B cell (primary cell): ENCODE measurements at regions not wholly inside any gene's neighbourhood (a gene's known extent, or its start where the extent isn't known, plus 50 kb on each side); places are given as distances from the start of the nearest gene placed in this dataset.
"Not testable (repeated sequence)": the region's sequence is repeated elsewhere in the genome, so short reads cannot be mapped to it uniquely, and the experiment has no call there.

Experiments used
- ATAC-seq: fragments of 200-7000 bp; cut with Tn5 transposase; one replicate; pipeline ENCODE4 v1.10.0; 2021; ENCODE audit warnings: low read depth, mild to moderate bottlenecking, moderate number of reproducible peaks, moderate library complexity
- CTCF ChIA-PET: fragments of 350-600 bp; sonication (Branson Sonifier 250); formaldehyde crosslinking; loops from one replicate; lab custom pipeline; 2021; ENCODE audit warnings: antibody characterized with exemption, inconsistent platforms; lab: Charles Lee
- POLR2A ChIA-PET: fragments of 350-600 bp; sonication (Branson Sonifier 250); formaldehyde crosslinking; loops from one replicate; lab custom pipeline; 2021; ENCODE audit warnings: antibody characterized with exemption; lab: Charles Lee
- DNase-seq: peaks from one replicate; pipeline ENCODE4 v3.0.0; 2013
- H2AFZ ChIP-seq: 2 replicates; pipeline ENCODE4 v1.6.1; 2012; ENCODE audit warnings: mild to moderate bottlenecking, low read depth, low read length; ENCODE audit not compliant: insufficient read depth, poor library complexity, severe bottlenecking
- H3K27ac ChIP-seq, 2 donors: 1 replicate in 1 of 2; 2 replicates in 1 of 2; pipeline ENCODE4 v1.5.1; 2012 to 2013; ENCODE audit warnings: low read length in 2 of 2, mild to moderate bottlenecking in 2 of 2, moderate library complexity in 1 of 2
- H3K27me3 ChIP-seq, 4 experiments: fragments of 200-600 bp in 1 of 4; sonication (generic) in 1 of 4; replicated peaks in 1 of 4; 1 replicate in 2 of 4; 2 replicates in 2 of 4; pipeline versions ENCODE4 v1.6.1 to v1.7.0; 2013 to 2016; ENCODE audit warnings: low read length in 3 of 4, mild to moderate bottlenecking in 2 of 4, mixed read lengths in 1 of 4, moderate library complexity in 1 of 4; ENCODE audit not compliant: insufficient read depth in 4 of 4, control insufficient read depth in 3 of 4; ENCODE audit errors: control extremely low read depth in 1 of 4
- H3K36me3 ChIP-seq, 2 experiments: replicated peaks in 1 of 2; 1 replicate in 1 of 2; 2 replicates in 1 of 2; pipeline versions ENCODE4 v1.6.1 to v1.7.1; 2013; ENCODE audit warnings: low read length in 1 of 2; ENCODE audit not compliant: insufficient read depth in 2 of 2, control insufficient read depth in 1 of 2; ENCODE audit errors: control extremely low read depth in 1 of 2, extremely low read depth in 1 of 2
- H3K4me1 ChIP-seq, 2 donors: fragments of 200-600 bp in 1 of 2; sonication (generic) in 1 of 2; 1 replicate in 1 of 2; 2 replicates in 1 of 2; pipeline versions ENCODE4 v1.5.1 to v1.6.1; 2013 to 2017; ENCODE audit warnings: low read length in 2 of 2; ENCODE audit not compliant: control insufficient read depth in 2 of 2, insufficient read depth in 2 of 2
- H3K4me2 ChIP-seq: replicated peaks from 2 replicates; pipeline ENCODE3; 2012; ENCODE audit warnings: mild to moderate bottlenecking, low read depth, low read length; ENCODE audit not compliant: poor library complexity, severe bottlenecking
- H3K4me3 ChIP-seq, 5 experiments: fragments of 200-600 bp in 1 of 5; sonication (generic) in 1 of 5; 1 replicate in 3 of 5; 2 replicates in 2 of 5; pipeline versions ENCODE4 v1.5.1 to v1.7.0; 2011 to 2016; ENCODE audit warnings: low read length in 4 of 5, mild to moderate bottlenecking in 4 of 5, low read depth in 2 of 5, control low read depth in 1 of 5, moderate library complexity in 1 of 5; ENCODE audit not compliant: insufficient read depth in 1 of 5; ENCODE audit errors: control extremely low read depth in 1 of 5, extremely low read depth in 1 of 5
- H3K79me2 ChIP-seq: fragments of 200-600 bp; sonication (generic); one replicate; pipeline ENCODE4 v1.6.0; 2016; ENCODE audit warnings: low read length; ENCODE audit not compliant: control insufficient read depth, insufficient read depth
- H3K9ac ChIP-seq: fragments of 200-600 bp; sonication (generic); 2 replicates; pipeline ENCODE4 v1.6.1; 2017; ENCODE audit warnings: mild to moderate bottlenecking, low read length, moderate library complexity
- H3K9me3 ChIP-seq, 3 donors: one replicate each; pipeline versions ENCODE4 v1.6.1 to v1.7.1; 2013; ENCODE audit warnings: low read length in 2 of 3; ENCODE audit not compliant: control insufficient read depth in 2 of 3, insufficient read depth in 1 of 3; ENCODE audit errors: control extremely low read depth in 1 of 3
- H4K20me1 ChIP-seq: 2 replicates; pipeline ENCODE4 v1.6.0; 2012; ENCODE audit warnings: mild to moderate bottlenecking, low read length; ENCODE audit not compliant: insufficient read depth, control insufficient read depth, poor library complexity, severe bottlenecking
- H3K27ac Mint-ChIP-seq: one replicate; pipeline ENCODE4 v1.8.0; 2021; ENCODE audit warnings: mixed read lengths
- H3K27me3 Mint-ChIP-seq: one replicate; pipeline ENCODE4 v1.8.0; 2021; ENCODE audit warnings: mixed read lengths
- H3K4me1 Mint-ChIP-seq: one replicate; pipeline ENCODE4 v1.8.0; 2021; ENCODE audit warnings: mixed read lengths
- H3K4me3 Mint-ChIP-seq: one replicate; pipeline ENCODE4 v1.8.0; 2021; ENCODE audit warnings: mixed read lengths
- H3K9me3 Mint-ChIP-seq: one replicate; pipeline ENCODE4 v1.8.0; 2022; ENCODE audit warnings: mixed read lengths; ENCODE audit not compliant: insufficient read depth
- CTCF ChIP-seq: fragments of 200-600 bp; IDR thresholded peaks from one replicate; pipeline ENCODE4 v1.8.0; 2022; ENCODE audit warnings: antibody characterized with exemption, mild to moderate bottlenecking
- WGBS: methylation state at CpG from one replicate; pipeline ENCODE4 v1.1.5; 2013; ENCODE audit warnings: missing lambda C conversion rate; ENCODE audit not compliant: insufficient coverage; 5-methylcytosine and 5-hydroxymethylcytosine counted together
- intact Hi-C: fragments of 100-400 bp; cut with micrococcal nuclease; formaldehyde crosslinking; loops from one replicate; pipeline ENCODE4 v1.10.0; 2022

- Mint-ChIP-seq H3K4me3 (peak overlapping the region; percentile 86), H3K27me3 (peaks cover 13% of the 10 kb centered on the region)
- ChIA-PET POLR2A (interaction anchor here (0.7 kb wide), 1 partner anchor 140 kb away, joined by 3 read pairs; no protein-coding TSS in a partner anchor), CTCF (interaction anchor here (0.6 to 3.0 kb wide), 8 partner anchors 10 to 158 kb away, joined by 3 to 45 read pairs (median 4); no protein-coding TSS in a partner anchor)
- WGBS = no CpG with 5 or more reads among the region's 9 CpGs
- H3K4me1 ChIP-seq, H3K79me2 ChIP-seq, H3K36me3 ChIP-seq, DNase-seq, H3K4me1 Mint-ChIP-seq, H3K9me3 Mint-ChIP-seq, H4K20me1 ChIP-seq, H3K27ac ChIP-seq, H3K9me3 ChIP-seq, intact Hi-C loops, H3K27ac Mint-ChIP-seq, H3K27me3 ChIP-seq, H2AFZ ChIP-seq: not testable (repeated sequence)
- H3K4me3 ChIP-seq = peak overlapping the region in 2 of 5 experiments; percentile 26 to 43
- H3K4me2 ChIP-seq = peak overlapping the region; percentile 51
- peak; percentile 95 for ATAC-seq
- peak overlapping the region; percentile 26 for H3K9ac ChIP-seq
- TF ChIP-seq CTCF = peak; percentile 68
Measured at GRCh38 chr5:62223312-62223670, 82.7 kb upstream of the KIF2A start.

GRCh38 chr5:62224987-62225601 lies 80.9 kb upstream of the KIF2A start:
- H3K27ac Mint-ChIP-seq, H3K4me2 ChIP-seq, ATAC-seq: not testable (repeated sequence)

More at GRCh38 chr5:62224987-62225601, 80.9 kb upstream of the KIF2A start:
- H3K27me3 ChIP-seq, POLR2A ChIA-PET, H3K4me3 Mint-ChIP-seq, H3K4me3 ChIP-seq, H3K79me2 ChIP-seq, H2AFZ ChIP-seq, H3K36me3 ChIP-seq, H3K4me1 ChIP-seq, H3K9ac ChIP-seq, H3K9me3 ChIP-seq, H4K20me1 ChIP-seq, H3K9me3 Mint-ChIP-seq, H3K4me1 Mint-ChIP-seq, H3K27ac ChIP-seq: not testable (repeated sequence)
- H3K27me3 Mint-ChIP-seq = peaks cover 11% of the 10 kb centered on the region
- intact Hi-C loops = loop anchor here (1.0 kb wide), 1 partner anchor 129 kb away; no protein-coding TSS in a partner anchor
- TF ChIP-seq CTCF = peak; percentile 76
- CTCF ChIA-PET = interaction anchor here (0.6 to 3.0 kb wide), 7 partner anchors 11 to 170 kb away, joined by 3 to 45 read pairs (median 6); no protein-coding TSS in a partner anchor
- DNase-seq = peak; percentile 5
- WGBS = no CpG with 5 or more reads among the region's 7 CpGs
